GM23338 (cell line): ENCODE measurements at regions not wholly inside any gene's neighbourhood (a gene's known extent, or its start where the extent isn't known, plus 50 kb on each side); places are given as distances from the start of the nearest gene placed in this dataset.

Source experiments
- ETS1 ChIP-seq: IDR thresholded peaks from 2 replicates; pipeline ENCODE4 v1.6.1; 2016; ENCODE audit warnings: antibody characterized with exemption
- EZH2 ChIP-seq: fragments of 200-600 bp; sonication (generic); IDR thresholded peaks from one replicate; pipeline ENCODE4 v1.8.0; 2017; ENCODE audit warnings: antibody characterized with exemption, mild to moderate bottlenecking, low read depth; ENCODE audit not compliant: unreplicated experiment
- EZH2phosphoT487 ChIP-seq: fragments of 200-600 bp; sonication (generic); IDR thresholded peaks from one replicate; pipeline ENCODE4 v1.8.1; 2018; ENCODE audit warnings: antibody characterized with exemption; ENCODE audit not compliant: unreplicated experiment
- POLR2AphosphoS5 ChIP-seq: IDR thresholded peaks from 2 replicates; pipeline ENCODE4 v1.6.1; 2016; ENCODE audit warnings: antibody characterized with exemption, low read depth
- REST ChIP-seq: IDR thresholded peaks from one replicate; pipeline ENCODE4 v1.6.1; 2018; ENCODE audit warnings: antibody characterized with exemption; ENCODE audit not compliant: unreplicated experiment
- TF ChIP-seq, protein P1 (sequence below), 2 experiments: fragments of 200-600 bp in 1 of 2; sonication (generic) in 1 of 2; conservative IDR thresholded peaks; 2 replicates each; pipeline versions ENCODE4 v1.5.1 to v1.6.1; 2016 to 2017; ENCODE audit warnings: antibody characterized with exemption in 2 of 2, low read depth in 2 of 2, mild to moderate bottlenecking in 2 of 2, moderate library complexity in 1 of 2

DNA sequence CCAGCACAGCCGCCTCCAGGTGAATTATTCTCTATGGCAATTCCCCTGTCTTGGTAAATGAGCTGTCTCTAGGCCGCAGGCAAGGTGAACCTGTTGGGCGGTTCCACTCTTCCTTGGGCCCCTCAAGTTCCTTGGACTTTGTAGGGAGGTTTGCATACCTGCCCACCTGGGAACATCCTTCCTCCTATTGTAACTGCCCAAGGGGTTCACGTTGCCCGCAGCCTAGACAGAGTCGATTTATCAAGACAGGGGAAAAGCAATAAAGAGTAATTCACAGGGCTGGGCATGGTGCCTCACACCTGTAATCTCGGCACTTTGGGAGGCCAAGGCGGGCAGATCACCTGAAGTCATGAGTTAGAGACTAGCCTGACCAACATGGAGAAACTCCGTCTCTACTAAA is 122.5 kb downstream of the KCNJ18 start:
- TF ChIP-seq, protein P1, sequence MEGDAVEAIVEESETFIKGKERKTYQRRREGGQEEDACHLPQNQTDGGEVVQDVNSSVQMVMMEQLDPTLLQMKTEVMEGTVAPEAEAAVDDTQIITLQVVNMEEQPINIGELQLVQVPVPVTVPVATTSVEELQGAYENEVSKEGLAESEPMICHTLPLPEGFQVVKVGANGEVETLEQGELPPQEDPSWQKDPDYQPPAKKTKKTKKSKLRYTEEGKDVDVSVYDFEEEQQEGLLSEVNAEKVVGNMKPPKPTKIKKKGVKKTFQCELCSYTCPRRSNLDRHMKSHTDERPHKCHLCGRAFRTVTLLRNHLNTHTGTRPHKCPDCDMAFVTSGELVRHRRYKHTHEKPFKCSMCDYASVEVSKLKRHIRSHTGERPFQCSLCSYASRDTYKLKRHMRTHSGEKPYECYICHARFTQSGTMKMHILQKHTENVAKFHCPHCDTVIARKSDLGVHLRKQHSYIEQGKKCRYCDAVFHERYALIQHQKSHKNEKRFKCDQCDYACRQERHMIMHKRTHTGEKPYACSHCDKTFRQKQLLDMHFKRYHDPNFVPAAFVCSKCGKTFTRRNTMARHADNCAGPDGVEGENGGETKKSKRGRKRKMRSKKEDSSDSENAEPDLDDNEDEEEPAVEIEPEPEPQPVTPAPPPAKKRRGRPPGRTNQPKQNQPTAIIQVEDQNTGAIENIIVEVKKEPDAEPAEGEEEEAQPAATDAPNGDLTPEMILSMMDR (conservative IDR thresholded peaks at IDR 0.05; ENCODE audit: low read depth in 2 of 2): no peak
- TF ChIP-seq EZH2phosphoT487: no peak
- no peak for TF ChIP-seq POLR2AphosphoS5
- no peak for TF ChIP-seq EZH2
- TF ChIP-seq ETS1: no peak
- TF ChIP-seq REST: no peak
